Lung (tissue), 11 donors: ENCODE measurements at regions not wholly inside any gene's neighbourhood (a gene's known extent, or its start where the extent isn't known, plus 50 kb on each side); places are given as distances from the start of the nearest gene placed in this dataset.
"Not testable (repeated sequence)": the region's sequence is repeated elsewhere in the genome, so short reads cannot be mapped to it uniquely, and the experiment has no call there.

Experiments used
- ATAC-seq: fragments of 200-7000 bp; cut with Tn5 transposase; one replicate; pipeline ENCODE4 v1.9.1; 2020; ENCODE audit warnings: moderate number of reproducible peaks; ENCODE audit not compliant: insufficient read depth, low FRiP score
- DNase-seq, 3 donors: peaks; one replicate each; pipeline ENCODE4 v3.0.0-alpha.2; 2013 to 2017
- H3K27ac ChIP-seq, 2 donors: one replicate each; pipeline ENCODE4 v1.5.1; 2013; ENCODE audit warnings: mild to moderate bottlenecking in 2 of 2, moderate library complexity in 2 of 2, control low read depth in 1 of 2, inconsistent platforms in 1 of 2, low read depth in 1 of 2, low read length in 1 of 2
- H3K27me3 ChIP-seq, 3 donors: one replicate each; pipeline ENCODE4 v1.5.1; 2013; ENCODE audit warnings: low read length in 2 of 3; ENCODE audit not compliant: control insufficient read depth in 3 of 3, insufficient read depth in 3 of 3
- H3K36me3 ChIP-seq, 4 donors: one replicate each; pipeline ENCODE4 v1.5.1; 2013; ENCODE audit warnings: low read length in 4 of 4, mild to moderate bottlenecking in 1 of 4, moderate library complexity in 1 of 4; ENCODE audit not compliant: control insufficient read depth in 4 of 4, insufficient read depth in 4 of 4
- H3K4me1 ChIP-seq, 5 donors: one replicate each; pipeline ENCODE4 v1.5.1; 2013; ENCODE audit warnings: low read length in 5 of 5, mild to moderate bottlenecking in 2 of 5, moderate library complexity in 1 of 5; ENCODE audit not compliant: control insufficient read depth in 5 of 5, insufficient read depth in 5 of 5
- H3K4me3 ChIP-seq: one replicate; pipeline ENCODE4 v1.5.1; 2013; ENCODE audit warnings: mild to moderate bottlenecking, control low read depth, moderate library complexity
- H3K9ac ChIP-seq, 2 donors: one replicate each; pipeline ENCODE4 v1.5.1; 2013; ENCODE audit warnings: low read length in 2 of 2, control low read depth in 1 of 2; ENCODE audit not compliant: insufficient read depth in 1 of 2
- H3K9me3 ChIP-seq, 4 donors: one replicate each; pipeline ENCODE4 v1.5.1; 2013; ENCODE audit warnings: low read length in 3 of 4, mild to moderate bottlenecking in 1 of 4, moderate library complexity in 1 of 4; ENCODE audit not compliant: control insufficient read depth in 4 of 4, insufficient read depth in 3 of 4
- CTCF ChIP-seq: IDR thresholded peaks from 2 replicates; pipeline ENCODE4 v1.5.1; 2012; ENCODE audit warnings: mild to moderate bottlenecking; ENCODE audit errors: control extremely low read depth, extremely low read depth
- WGBS, 2 donors: extraction: QIAGEN DNeasy Blood & Tissue Kit; methylation state at CpG; one replicate each; pipeline ENCODE4 v1.1.7; 2013; 5-methylcytosine and 5-hydroxymethylcytosine counted together
- donor health status: control.
- donor health status: control.
- donor health status: Bipolar disorder and iron deficiency.
- donor health status: healthy.
- donor health status: DM: yes; HTN: yes; CAD: no.

GRCh38 chr5:88081877-88082276 is 186.8 kb downstream of the TMEM161B start:
- H3K9ac ChIP-seq, result no peak overlapping the region
- TF ChIP-seq CTCF, result no peak
- no peaks in the 10 kb centered on the region for H3K36me3 ChIP-seq
- H3K4me1 ChIP-seq, result no peaks in the 10 kb centered on the region
- no peaks in the 10 kb centered on the region for H3K27me3 ChIP-seq
- no peak overlapping the region for H3K4me3 ChIP-seq
- H3K27ac ChIP-seq, result no peak overlapping the region
- H3K9me3 ChIP-seq, result peaks cover 0 to 10% (median 0%) of the 10 kb centered on the region in 4 donors
- DNase-seq (no peak), ATAC-seq (no peak)

- no peak for ATAC-seq
- no peak overlapping the region for H3K9ac ChIP-seq
- no peak overlapping the region for H3K27ac ChIP-seq
- H3K36me3 ChIP-seq, result no peaks in the 10 kb centered on the region
- peaks cover 0 to 13% (median 4%) of the 10 kb centered on the region in 4 donors for H3K9me3 ChIP-seq
- TF ChIP-seq CTCF, result no peak
- H3K4me1 ChIP-seq, result no peaks in the 10 kb centered on the region
- H3K27me3 ChIP-seq, result no peaks in the 10 kb centered on the region
- no peak overlapping the region for H3K4me3 ChIP-seq
- DNase-seq, result no peak
Observed at GRCh38 chr5:88063813-88064212, 204.8 kb downstream of the TMEM161B start.

- H3K4me3 ChIP-seq, result no peak overlapping the region
- no peaks in the 10 kb centered on the region for H3K4me1 ChIP-seq
- H3K36me3 ChIP-seq, result no peaks in the 10 kb centered on the region
- no peak overlapping the region for H3K27ac ChIP-seq
- H3K9me3 ChIP-seq, result peaks cover 0 to 11% (median 2%) of the 10 kb centered on the region in 4 donors
- WGBS, 2 donors, result 87 to 90% methylated on average over 3 of the region's 3 CpGs
- no peak for TF ChIP-seq CTCF
- H3K9ac ChIP-seq, result no peak overlapping the region
- no peaks in the 10 kb centered on the region for H3K27me3 ChIP-seq
- no peak for ATAC-seq
- DNase-seq, result no peak
Observed at GRCh38 chr5:88060194-88060593, 208.5 kb downstream of the TMEM161B start.

- no peak overlapping the region for H3K4me3 ChIP-seq
- WGBS, 2 donors, result 92 to 94% methylated on average over 1 of the region's 1 CpG
- H3K9me3 ChIP-seq, result peaks cover 0 to 11% (median 2%) of the 10 kb centered on the region in 4 donors
- H3K36me3 ChIP-seq, result no peaks in the 10 kb centered on the region
- no peaks in the 10 kb centered on the region for H3K4me1 ChIP-seq
- no peak for TF ChIP-seq CTCF
- DNase-seq (no peak), ATAC-seq (no peak)
- no peak overlapping the region for H3K27ac ChIP-seq
- H3K9ac ChIP-seq, result no peak overlapping the region
- H3K27me3 ChIP-seq, result no peaks in the 10 kb centered on the region
Observed at GRCh38 chr5:88058625-88059024, 210.0 kb downstream of the TMEM161B start.

- not testable (repeated sequence) for ATAC-seq
Observed at GRCh38 chr5:88052468-88052867, 216.2 kb downstream of the TMEM161B start.

More at GRCh38 chr5:88052468-88052867, 216.2 kb downstream of the TMEM161B start:
- H3K27me3 ChIP-seq, H3K9ac ChIP-seq, H3K27ac ChIP-seq, H3K4me3 ChIP-seq, H3K4me1 ChIP-seq, DNase-seq, H3K36me3 ChIP-seq, H3K9me3 ChIP-seq: not testable (repeated sequence)
- 66 to 68% methylated on average over 26 of the region's 26 CpGs for WGBS, 2 donors
